ENCODE measurements at regions not wholly inside any gene's neighbourhood (a gene's known extent, or its start where the extent isn't known, plus 50 kb on each side); places are given as distances from the start of the nearest gene placed in this dataset.
"Not testable (repeated sequence)": the region's sequence is repeated elsewhere in the genome, so short reads cannot be mapped to it uniquely, and the experiment has no call there.

DNA sequence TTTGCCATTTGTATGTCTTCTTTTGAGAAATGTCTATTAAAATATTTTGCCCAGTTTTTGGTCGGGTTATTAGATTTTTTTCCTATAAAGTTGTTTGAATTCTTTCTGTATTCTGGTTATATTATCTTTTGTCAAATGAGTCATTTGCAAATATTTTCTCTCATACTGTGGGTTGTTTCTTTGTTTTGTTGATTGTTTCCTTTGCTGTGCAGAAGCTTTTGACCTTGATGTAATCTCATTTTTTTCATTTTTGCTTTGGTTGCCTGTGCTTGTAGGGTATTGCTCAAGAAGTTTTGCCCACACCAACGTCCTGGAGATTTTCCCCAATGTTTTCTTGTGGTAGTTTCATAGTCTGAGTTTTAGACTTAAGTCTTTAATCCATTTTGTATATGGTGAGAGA is 245.7 kb downstream of the ADCYAP1 start:
- H3K9me3 ChIP-seq (ENCODE audit: control insufficient read depth in 1 of 2, insufficient read depth in 1 of 2, low read depth in 1 of 2, low read length in 2 of 2) = no peaks in the 10 kb centered on the region
- H4K20me1 ChIP-seq (ENCODE audit: insufficient read depth) = no peaks in the 10 kb centered on the region
- CTCF ChIA-PET = no interaction called here
- ATAC-seq (no peak), DNase-seq (ENCODE audit: low read depth, low spot score) (no peak)
- POLR2A ChIA-PET = no interaction called here
- no peak overlapping the region for H3K9ac ChIP-seq (ENCODE audit: low read length)
- H3K4me2 ChIP-seq (ENCODE audit: low read length) = no peak overlapping the region
- TF ChIP-seq EZH2phosphoT487 (IDR thresholded peaks at IDR 0.05; ENCODE audit: borderline replicate concordance) = no peak
- intact Hi-C loops (cut with micrococcal nuclease) = no loop called here
- RAD21 ChIA-PET (ENCODE audit: low non-redundant PET in 1 of 2, low total read pairs in 2 of 2, uncharacterized antibody in 2 of 2, unreplicated experiment in 2 of 2) = no interaction called here
- no peak overlapping the region for H3K4me3 ChIP-seq (replicated peaks in 1 of 2; ENCODE audit: low read depth in 1 of 2, low read length in 2 of 2)
- H3K36me3 ChIP-seq (ENCODE audit: control insufficient read depth in 1 of 2, insufficient read depth in 2 of 2, low read length in 2 of 2) = no peaks in the 10 kb centered on the region
- no peak overlapping the region for H2AFZ ChIP-seq (ENCODE audit: low read depth, low read length, poor library complexity, severe bottlenecking)
- no peaks in the 10 kb centered on the region for H3K79me2 ChIP-seq (ENCODE audit: insufficient read depth, low read length)
- BruUV-seq (replicated peaks) = no TSS peak
- 0 out of 2 replicates have a peak, but pooled peaks cover 3% of the 10 kb centered on the region for H3K27me3 ChIP-seq (ENCODE audit: insufficient read depth, low read length)
- H3K27ac ChIP-seq (ENCODE audit: low read depth, low read length) = no peak overlapping the region
- H3K4me1 ChIP-seq (ENCODE audit: control insufficient read depth in 1 of 2, insufficient read depth in 2 of 2, low read length in 2 of 2) = no peaks in the 10 kb centered on the region
- H3K9me2 ChIP-seq (ENCODE audit: insufficient read depth) = no peaks in the 10 kb centered on the region

DNA sequence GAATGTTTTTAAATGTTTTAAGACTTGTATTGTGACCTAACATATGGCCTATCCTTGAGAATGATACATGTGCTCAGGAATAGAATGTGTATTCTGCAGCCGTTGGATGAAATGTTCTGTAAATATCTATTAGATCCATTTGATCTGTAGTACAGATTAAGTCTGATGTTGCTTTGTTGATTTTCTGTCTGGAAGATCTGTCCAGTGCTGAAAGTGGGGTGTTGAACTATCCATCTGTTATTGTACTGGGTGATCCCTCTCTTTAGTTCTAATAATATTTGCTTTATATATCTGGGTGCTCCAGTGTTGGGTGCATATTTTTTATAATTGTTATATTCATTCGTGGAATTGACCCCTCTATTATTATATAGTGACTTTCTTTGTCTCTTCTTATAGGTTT is 248.3 kb downstream of the ADCYAP1 start:
- CTCF ChIA-PET; BruUV-seq (replicated peaks): not testable (repeated sequence)

More for the DNA sequence above, 248.3 kb downstream of the ADCYAP1 start:
- H3K4me2 ChIP-seq (ENCODE audit: low read length); H3K4me3 ChIP-seq (replicated peaks in 1 of 2; ENCODE audit: low read depth in 1 of 2, low read length in 2 of 2); H4K20me1 ChIP-seq (ENCODE audit: insufficient read depth); POLR2A ChIA-PET; H3K27ac ChIP-seq (ENCODE audit: low read depth, low read length); H3K36me3 ChIP-seq (ENCODE audit: control insufficient read depth in 1 of 2, insufficient read depth in 2 of 2, low read length in 2 of 2); H2AFZ ChIP-seq (ENCODE audit: low read depth, low read length, poor library complexity, severe bottlenecking); RAD21 ChIA-PET (ENCODE audit: low non-redundant PET in 1 of 2, low total read pairs in 2 of 2, uncharacterized antibody in 2 of 2, unreplicated experiment in 2 of 2); H3K9ac ChIP-seq (ENCODE audit: low read length); H3K9me2 ChIP-seq (ENCODE audit: insufficient read depth); H3K4me1 ChIP-seq (ENCODE audit: control insufficient read depth in 1 of 2, insufficient read depth in 2 of 2, low read length in 2 of 2); ATAC-seq; H3K79me2 ChIP-seq (ENCODE audit: insufficient read depth, low read length); DNase-seq (ENCODE audit: low read depth, low spot score); H3K27me3 ChIP-seq (ENCODE audit: insufficient read depth, low read length); H3K9me3 ChIP-seq (ENCODE audit: control insufficient read depth in 1 of 2, insufficient read depth in 1 of 2, low read depth in 1 of 2, low read length in 2 of 2); intact Hi-C loops (cut with micrococcal nuclease): not testable (repeated sequence)
- TF ChIP-seq, protein P1, sequence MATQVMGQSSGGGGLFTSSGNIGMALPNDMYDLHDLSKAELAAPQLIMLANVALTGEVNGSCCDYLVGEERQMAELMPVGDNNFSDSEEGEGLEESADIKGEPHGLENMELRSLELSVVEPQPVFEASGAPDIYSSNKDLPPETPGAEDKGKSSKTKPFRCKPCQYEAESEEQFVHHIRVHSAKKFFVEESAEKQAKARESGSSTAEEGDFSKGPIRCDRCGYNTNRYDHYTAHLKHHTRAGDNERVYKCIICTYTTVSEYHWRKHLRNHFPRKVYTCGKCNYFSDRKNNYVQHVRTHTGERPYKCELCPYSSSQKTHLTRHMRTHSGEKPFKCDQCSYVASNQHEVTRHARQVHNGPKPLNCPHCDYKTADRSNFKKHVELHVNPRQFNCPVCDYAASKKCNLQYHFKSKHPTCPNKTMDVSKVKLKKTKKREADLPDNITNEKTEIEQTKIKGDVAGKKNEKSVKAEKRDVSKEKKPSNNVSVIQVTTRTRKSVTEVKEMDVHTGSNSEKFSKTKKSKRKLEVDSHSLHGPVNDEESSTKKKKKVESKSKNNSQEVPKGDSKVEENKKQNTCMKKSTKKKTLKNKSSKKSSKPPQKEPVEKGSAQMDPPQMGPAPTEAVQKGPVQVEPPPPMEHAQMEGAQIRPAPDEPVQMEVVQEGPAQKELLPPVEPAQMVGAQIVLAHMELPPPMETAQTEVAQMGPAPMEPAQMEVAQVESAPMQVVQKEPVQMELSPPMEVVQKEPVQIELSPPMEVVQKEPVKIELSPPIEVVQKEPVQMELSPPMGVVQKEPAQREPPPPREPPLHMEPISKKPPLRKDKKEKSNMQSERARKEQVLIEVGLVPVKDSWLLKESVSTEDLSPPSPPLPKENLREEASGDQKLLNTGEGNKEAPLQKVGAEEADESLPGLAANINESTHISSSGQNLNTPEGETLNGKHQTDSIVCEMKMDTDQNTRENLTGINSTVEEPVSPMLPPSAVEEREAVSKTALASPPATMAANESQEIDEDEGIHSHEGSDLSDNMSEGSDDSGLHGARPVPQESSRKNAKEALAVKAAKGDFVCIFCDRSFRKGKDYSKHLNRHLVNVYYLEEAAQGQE (IDR thresholded peaks at IDR 0.05; ENCODE audit: low read depth) = peak; percentile 34
